ENCODE measurements at regions not wholly inside any gene's neighbourhood (a gene's known extent, or its start where the extent isn't known, plus 50 kb on each side); places are given as distances from the start of the nearest gene placed in this dataset.

GRCh38 chr6:33513213-33513612 lies 58.8 kb downstream of the ZBTB9 start:
- no peak for TF ChIP-seq CTCF (IDR thresholded peaks at IDR 0.05)
- TF ChIP-seq POLR2A (IDR thresholded peaks at IDR 0.05) = no peak
